CD14-positive monocyte (primary cell): ENCODE measurements at regions not wholly inside any gene's neighbourhood (a gene's known extent, or its start where the extent isn't known, plus 50 kb on each side); places are given as distances from the start of the nearest gene placed in this dataset.

Source experiments
- DNase-seq, 3 donors: peaks; one replicate each; pipeline ENCODE4 v3.0.0-alpha.2; 2011 to 2022
- H2AFZ ChIP-seq: 2 replicates; pipeline ENCODE4 v1.6.0; 2012; ENCODE audit warnings: mild to moderate bottlenecking, low read depth, low read length, inconsistent platforms; ENCODE audit not compliant: insufficient read depth, poor library complexity, severe bottlenecking
- H3K27ac ChIP-seq, 2 donors: 1 replicate in 1 of 2; 2 replicates in 1 of 2; pipeline ENCODE4 v1.5.1; 2012 to 2013; ENCODE audit warnings: low read length in 2 of 2, control low read depth in 1 of 2, inconsistent platforms in 1 of 2, low read depth in 1 of 2, mild to moderate bottlenecking in 1 of 2
- H3K27me3 ChIP-seq, 2 donors: one replicate each; pipeline versions ENCODE4 v1.6.0 to v1.6.1; 2011 to 2013; ENCODE audit warnings: low read length in 2 of 2; ENCODE audit not compliant: control insufficient read depth in 2 of 2, insufficient read depth in 2 of 2
- H3K36me3 ChIP-seq, 2 donors: replicated peaks in 1 of 2; 1 replicate in 1 of 2; 2 replicates in 1 of 2; pipeline versions ENCODE4 v1.5.1 to v1.6.1; 2012 to 2013; ENCODE audit warnings: low read length in 2 of 2, control low read depth in 1 of 2, inconsistent platforms in 1 of 2, mild to moderate bottlenecking in 1 of 2; ENCODE audit not compliant: insufficient read depth in 2 of 2, control insufficient read depth in 1 of 2
- H3K4me1 ChIP-seq, 2 donors: 1 replicate in 1 of 2; 2 replicates in 1 of 2; pipeline versions ENCODE4 v1.5.1 to v1.6.1; 2012 to 2013; ENCODE audit warnings: low read length in 2 of 2, control low read depth in 1 of 2, inconsistent platforms in 1 of 2, mild to moderate bottlenecking in 1 of 2, moderate library complexity in 1 of 2; ENCODE audit not compliant: insufficient read depth in 2 of 2, control insufficient read depth in 1 of 2
- H3K4me2 ChIP-seq: replicated peaks from 2 replicates; pipeline ENCODE3; 2012; ENCODE audit warnings: low read length, moderate library complexity, mild to moderate bottlenecking; ENCODE audit not compliant: poor library complexity, severe bottlenecking; ENCODE audit errors: extremely low read depth
- H3K4me3 ChIP-seq, 3 experiments: fragments of 200-600 bp in 1 of 3; sonication (generic) in 1 of 3; replicated peaks in 1 of 3; 1 replicate in 2 of 3; 2 replicates in 1 of 3; pipeline ENCODE4 v1.5.1; 2011 to 2013; ENCODE audit warnings: low read length in 3 of 3, mild to moderate bottlenecking in 3 of 3, control low read depth in 2 of 3, low read depth in 2 of 3, inconsistent platforms in 1 of 3, moderate library complexity in 1 of 3
- H3K79me2 ChIP-seq: 2 replicates; pipeline ENCODE4 v1.6.0; 2012; ENCODE audit warnings: mild to moderate bottlenecking, control low read depth, inconsistent platforms, low read length, moderate library complexity; ENCODE audit not compliant: insufficient read depth
- H3K9ac ChIP-seq: 2 replicates; pipeline ENCODE4 v1.6.0; 2017; ENCODE audit warnings: low read length, mild to moderate bottlenecking; ENCODE audit not compliant: insufficient read depth, poor library complexity, severe bottlenecking
- H3K9me3 ChIP-seq, 2 donors: replicated peaks in 1 of 2; 1 replicate in 1 of 2; 2 replicates in 1 of 2; pipeline versions ENCODE4 v1.5.1 to v1.6.1; 2012 to 2013; ENCODE audit warnings: low read length in 2 of 2, control low read depth in 1 of 2; ENCODE audit not compliant: control insufficient read depth in 1 of 2, insufficient read depth in 1 of 2
- H4K20me1 ChIP-seq: 2 replicates; pipeline ENCODE4 v1.6.0; 2012; ENCODE audit warnings: mild to moderate bottlenecking, low read length, control low read depth, moderate library complexity; ENCODE audit not compliant: insufficient read depth
- H3K27ac Mint-ChIP-seq, 7 donors: one replicate each; pipeline ENCODE4 v1.8.0; 2020; ENCODE audit warnings: mild to moderate bottlenecking in 7 of 7, mixed read lengths in 7 of 7, moderate library complexity in 6 of 7, inconsistent platforms in 2 of 7
- H3K27me3 Mint-ChIP-seq, 3 donors: one replicate each; pipeline ENCODE4 v1.8.0; 2021 to 2022; ENCODE audit warnings: low read depth in 3 of 3, mild to moderate bottlenecking in 3 of 3, mixed read lengths in 3 of 3, moderate library complexity in 3 of 3, inconsistent platforms in 1 of 3
- H3K36me3 Mint-ChIP-seq, 2 donors: one replicate each; pipeline ENCODE4 v1.8.0; 2020; ENCODE audit warnings: mixed read lengths in 2 of 2, inconsistent platforms in 1 of 2, mild to moderate bottlenecking in 1 of 2
- H3K4me1 Mint-ChIP-seq: one replicate; pipeline ENCODE4 v1.8.0; 2020; ENCODE audit warnings: mild to moderate bottlenecking, mixed read lengths
- H3K4me3 Mint-ChIP-seq, 2 donors: one replicate each; pipeline ENCODE4 v1.8.0; 2020; ENCODE audit warnings: mild to moderate bottlenecking in 2 of 2, mixed read lengths in 2 of 2, moderate library complexity in 1 of 2
- H3K9me3 Mint-ChIP-seq, 7 donors: one replicate each; pipeline ENCODE4 v1.8.0; 2020 to 2022; ENCODE audit warnings: mixed read lengths in 7 of 7, mild to moderate bottlenecking in 6 of 7, moderate library complexity in 6 of 7, inconsistent platforms in 2 of 7
- WGBS: methylation state at CpG from one replicate; pipeline ENCODE4 v1.1.5; 2013; ENCODE audit warnings: missing lambda C conversion rate; ENCODE audit not compliant: insufficient coverage; 5-methylcytosine and 5-hydroxymethylcytosine counted together
- intact Hi-C, 2 donors: fragments of 100-400 bp; cut with micrococcal nuclease; formaldehyde crosslinking; loops; one replicate each; pipeline versions ENCODE4 v1.15.0 to v1.15.1; 2023
- TF ChIP-seq, protein P1 (sequence below): fragments of 200-600 bp; IDR thresholded peaks from one replicate; pipeline ENCODE4 v1.8.0; 2022; ENCODE audit warnings: antibody characterized with exemption, mild to moderate bottlenecking

DNA sequence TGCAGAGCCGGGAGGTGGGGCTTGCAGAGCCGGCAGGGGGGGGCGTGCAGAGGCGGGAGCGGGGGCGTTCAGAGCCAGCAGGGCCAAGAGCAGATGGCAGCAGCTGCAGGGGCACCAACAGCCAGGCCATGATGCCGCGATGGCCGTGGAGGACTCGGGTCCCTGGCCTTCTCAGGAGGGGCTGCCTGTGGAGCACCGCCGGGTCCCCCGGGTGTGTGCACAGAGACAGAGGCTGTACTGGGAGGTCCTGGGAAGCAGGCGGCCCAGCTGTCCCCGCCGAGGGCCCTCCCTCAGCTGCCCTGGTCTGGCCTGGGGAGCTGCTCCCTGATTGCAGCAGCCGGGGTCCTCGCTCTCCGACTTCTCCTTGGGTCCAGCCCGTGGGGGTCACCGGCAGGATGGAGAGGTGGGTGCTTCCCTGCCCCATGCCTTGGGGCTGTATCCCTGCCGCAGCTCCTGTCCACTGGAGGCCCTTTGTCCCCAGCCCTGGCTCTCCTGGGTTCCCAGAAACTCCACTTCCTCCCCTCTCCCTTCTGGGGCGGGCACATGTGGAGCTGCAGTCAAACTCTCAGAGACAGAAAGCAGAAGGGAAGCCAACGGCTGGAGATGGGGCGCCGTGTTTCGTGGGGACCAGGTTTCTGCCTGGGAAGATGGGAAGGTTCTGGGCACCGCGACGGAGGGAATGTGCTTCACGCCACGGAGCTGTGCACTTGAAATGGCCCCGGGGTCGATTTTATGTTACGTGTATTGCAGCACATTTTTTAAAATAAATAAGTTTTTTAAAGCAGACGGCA, 75.8 kb upstream of the GALNT9 start:
- no peaks in the 10 kb centered on the region for H3K36me3 Mint-ChIP-seq
- peaks cover 0 to 3% (median 0%) of the 10 kb centered on the region in 7 donors for H3K9me3 Mint-ChIP-seq
- Histone ChIP-seq H4K20me1 (no peaks in the 10 kb centered on the region), H3K9me3 (no peaks in the 10 kb centered on the region), H3K4me3 (no peak overlapping the region), H3K27me3 (peaks cover 0 to 5% of the 10 kb centered on the region in 2 donors), H3K9ac (no peak overlapping the region), H3K27ac (no peak overlapping the region), H3K4me1 (no peaks in the 10 kb centered on the region), H3K79me2 (no peaks in the 10 kb centered on the region), H2AFZ (no peak overlapping the region), H3K36me3 (no peaks in the 10 kb centered on the region), H3K4me2 (no peak overlapping the region)
- no peak overlapping the region for H3K27ac Mint-ChIP-seq
- H3K4me1 Mint-ChIP-seq: no peaks in the 10 kb centered on the region
- H3K4me3 Mint-ChIP-seq: no peak overlapping the region
- DNase-seq: no peak
- WGBS: 74% methylated on average over 33 of the region's 36 CpGs
- TF ChIP-seq, protein P1, sequence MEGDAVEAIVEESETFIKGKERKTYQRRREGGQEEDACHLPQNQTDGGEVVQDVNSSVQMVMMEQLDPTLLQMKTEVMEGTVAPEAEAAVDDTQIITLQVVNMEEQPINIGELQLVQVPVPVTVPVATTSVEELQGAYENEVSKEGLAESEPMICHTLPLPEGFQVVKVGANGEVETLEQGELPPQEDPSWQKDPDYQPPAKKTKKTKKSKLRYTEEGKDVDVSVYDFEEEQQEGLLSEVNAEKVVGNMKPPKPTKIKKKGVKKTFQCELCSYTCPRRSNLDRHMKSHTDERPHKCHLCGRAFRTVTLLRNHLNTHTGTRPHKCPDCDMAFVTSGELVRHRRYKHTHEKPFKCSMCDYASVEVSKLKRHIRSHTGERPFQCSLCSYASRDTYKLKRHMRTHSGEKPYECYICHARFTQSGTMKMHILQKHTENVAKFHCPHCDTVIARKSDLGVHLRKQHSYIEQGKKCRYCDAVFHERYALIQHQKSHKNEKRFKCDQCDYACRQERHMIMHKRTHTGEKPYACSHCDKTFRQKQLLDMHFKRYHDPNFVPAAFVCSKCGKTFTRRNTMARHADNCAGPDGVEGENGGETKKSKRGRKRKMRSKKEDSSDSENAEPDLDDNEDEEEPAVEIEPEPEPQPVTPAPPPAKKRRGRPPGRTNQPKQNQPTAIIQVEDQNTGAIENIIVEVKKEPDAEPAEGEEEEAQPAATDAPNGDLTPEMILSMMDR: no peak
- H3K27me3 Mint-ChIP-seq: peaks cover under 1 to 27% (median 11%) of the 10 kb centered on the region in 3 donors
- intact Hi-C loops: no loop called here

DNA sequence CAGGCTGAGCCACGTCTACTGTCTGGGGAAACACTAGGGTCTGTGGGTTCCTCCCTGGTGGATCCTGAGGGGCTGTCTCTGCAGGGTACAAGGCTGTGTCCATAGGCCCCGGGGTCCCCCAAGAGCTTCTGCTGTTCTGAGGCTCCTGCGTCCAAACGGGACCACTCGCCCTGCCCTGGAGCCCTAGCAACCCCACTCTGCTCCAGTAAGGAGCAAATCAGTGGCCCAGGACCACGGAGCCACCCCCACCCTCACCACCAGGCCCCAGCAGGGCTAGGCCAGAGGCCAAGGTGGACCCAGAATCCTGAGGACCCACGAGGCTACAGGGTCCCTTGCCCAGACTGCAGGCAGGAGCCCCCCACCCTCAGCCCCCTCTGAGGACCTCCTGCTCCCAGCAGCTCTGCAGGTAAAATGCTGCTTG, 75.1 kb upstream of the GALNT9 start:
- no peaks in the 10 kb centered on the region for H3K36me3 ChIP-seq
- no peaks in the 10 kb centered on the region for H3K9me3 ChIP-seq
- TF ChIP-seq, protein P1: no peak
- peaks cover 0 to 11% of the 10 kb centered on the region in 2 donors for H3K27me3 ChIP-seq
- intact Hi-C loops: no loop called here
- no peak overlapping the region for H3K4me3 ChIP-seq
- H3K4me2 ChIP-seq: no peak overlapping the region
- no peak overlapping the region for H3K4me3 Mint-ChIP-seq
- H3K9me3 Mint-ChIP-seq: peaks cover 0 to 3% (median 0%) of the 10 kb centered on the region in 7 donors
- DNase-seq: no peak
- no peaks in the 10 kb centered on the region for H4K20me1 ChIP-seq
- H3K4me1 ChIP-seq: no peaks in the 10 kb centered on the region
- H3K36me3 Mint-ChIP-seq: no peaks in the 10 kb centered on the region
- H3K4me1 Mint-ChIP-seq: no peaks in the 10 kb centered on the region
- no peak overlapping the region for H3K27ac Mint-ChIP-seq
- H3K27ac ChIP-seq: no peak overlapping the region
- 81% methylated on average over 6 of the region's 7 CpGs for WGBS
- H3K27me3 Mint-ChIP-seq: peaks cover 7 to 33% (median 15%) of the 10 kb centered on the region in 3 donors
- H3K9ac ChIP-seq: no peak overlapping the region
- H3K79me2 ChIP-seq: no peaks in the 10 kb centered on the region
- H2AFZ ChIP-seq: no peak overlapping the region
